ENCODE measurements at regions not wholly inside any gene's neighbourhood (a gene's known extent, or its start where the extent isn't known, plus 50 kb on each side); places are given as distances from the start of the nearest gene placed in this dataset.

DNA sequence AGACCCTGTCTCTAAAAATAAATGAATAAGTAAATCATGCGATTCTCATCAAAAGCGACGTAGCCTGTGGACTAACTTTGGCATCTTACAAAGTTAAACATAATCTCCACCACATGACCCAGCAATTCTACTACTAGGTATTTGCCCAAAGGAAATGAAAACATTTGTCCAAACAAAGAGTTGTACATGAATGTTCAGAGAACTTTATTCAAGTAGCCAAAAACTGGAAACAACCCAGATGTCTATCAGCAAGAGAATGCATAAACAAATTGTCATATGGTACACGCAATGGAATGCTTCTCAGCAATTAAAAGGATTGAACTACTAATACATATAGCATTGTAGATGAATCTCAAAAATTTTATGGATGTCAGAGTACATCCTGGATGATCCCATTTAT, 82.6 kb downstream of the ADRB2 start:
- DNase-seq, result no peak
- ATAC-seq, result no peak
- Mint-ChIP-seq H3K27me3 (ENCODE audit: low read depth) (no peaks in the 10 kb centered on the region), H3K4me3 (no peak overlapping the region), H3K36me3 (ENCODE audit: insufficient read depth) (no peaks in the 10 kb centered on the region), H3K4me1 (ENCODE audit: low read depth) (peaks cover 11% of the 10 kb centered on the region), H3K9me3 (no peaks in the 10 kb centered on the region)

- Mint-ChIP-seq H3K27me3 (ENCODE audit: low read depth) (no peaks in the 10 kb centered on the region), H3K9me3 (no peaks in the 10 kb centered on the region), H3K4me3 (no peak overlapping the region), H3K36me3 (ENCODE audit: insufficient read depth) (no peaks in the 10 kb centered on the region), H3K4me1 (ENCODE audit: low read depth) (peaks cover 12% of the 10 kb centered on the region)
- ATAC-seq, result no peak
- no peak for DNase-seq
Observed at GRCh38 chr5:148909766-148910165, 83.4 kb downstream of the ADRB2 start.

GRCh38 chr5:148910216-148910615, 83.8 kb downstream of the ADRB2 start:
- H3K4me1 Mint-ChIP-seq (ENCODE audit: low read depth), result peaks cover 12% of the 10 kb centered on the region
- H3K27me3 Mint-ChIP-seq (ENCODE audit: low read depth), result no peaks in the 10 kb centered on the region
- H3K9me3 Mint-ChIP-seq, result no peaks in the 10 kb centered on the region
- no peak overlapping the region for H3K4me3 Mint-ChIP-seq
- ATAC-seq (no peak), DNase-seq (no peak)
- H3K36me3 Mint-ChIP-seq (ENCODE audit: insufficient read depth), result no peaks in the 10 kb centered on the region

DNA sequence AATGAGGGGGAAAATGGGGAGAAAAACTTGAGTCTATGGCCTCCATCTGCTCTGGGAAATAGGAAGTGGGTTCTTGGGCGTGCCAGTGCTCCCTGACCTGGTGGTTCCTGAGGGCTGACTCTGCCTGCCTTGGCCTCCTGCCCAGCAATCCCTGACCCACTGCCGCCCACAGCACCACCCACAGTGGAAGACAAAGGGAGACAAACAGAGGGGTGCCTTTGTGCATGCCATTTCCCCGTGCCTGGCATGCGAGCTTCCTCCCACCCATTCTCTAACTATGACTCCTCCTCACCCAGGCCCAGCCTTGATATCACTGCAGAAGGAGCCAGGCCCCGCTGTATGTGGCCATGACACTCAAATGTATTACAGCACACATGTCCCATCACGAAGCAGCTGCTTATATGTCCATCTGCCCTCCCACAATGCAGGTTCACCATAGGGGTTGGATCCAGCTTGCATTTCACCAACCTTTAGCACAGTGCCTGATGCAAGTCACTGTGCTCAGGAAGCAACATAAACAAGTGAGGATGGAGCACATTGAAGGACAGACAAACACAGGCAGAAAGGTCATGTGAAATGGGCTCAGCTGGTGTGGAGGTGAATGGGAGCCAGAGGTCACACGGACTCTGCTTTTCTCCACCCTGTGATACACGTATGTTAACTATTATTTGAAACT, 84.4 kb downstream of the ADRB2 start:
- H3K36me3 Mint-ChIP-seq (ENCODE audit: insufficient read depth), result no peaks in the 10 kb centered on the region
- no peak overlapping the region for H3K4me3 Mint-ChIP-seq
- peaks cover 12% of the 10 kb centered on the region for H3K4me1 Mint-ChIP-seq (ENCODE audit: low read depth)
- DNase-seq (no peak), ATAC-seq (no peak)
- no peaks in the 10 kb centered on the region for H3K27me3 Mint-ChIP-seq (ENCODE audit: low read depth)
- no peaks in the 10 kb centered on the region for H3K9me3 Mint-ChIP-seq

- no peak for ATAC-seq
- peaks cover 12% of the 10 kb centered on the region for H3K4me1 Mint-ChIP-seq (ENCODE audit: low read depth)
- no peak for DNase-seq
- no peaks in the 10 kb centered on the region for H3K27me3 Mint-ChIP-seq (ENCODE audit: low read depth)
- H3K36me3 Mint-ChIP-seq (ENCODE audit: insufficient read depth), result no peaks in the 10 kb centered on the region
- no peaks in the 10 kb centered on the region for H3K9me3 Mint-ChIP-seq
- no peak overlapping the region for H3K4me3 Mint-ChIP-seq
Observed at GRCh38 chr5:148911386-148911785, 85.0 kb downstream of the ADRB2 start.

DNA sequence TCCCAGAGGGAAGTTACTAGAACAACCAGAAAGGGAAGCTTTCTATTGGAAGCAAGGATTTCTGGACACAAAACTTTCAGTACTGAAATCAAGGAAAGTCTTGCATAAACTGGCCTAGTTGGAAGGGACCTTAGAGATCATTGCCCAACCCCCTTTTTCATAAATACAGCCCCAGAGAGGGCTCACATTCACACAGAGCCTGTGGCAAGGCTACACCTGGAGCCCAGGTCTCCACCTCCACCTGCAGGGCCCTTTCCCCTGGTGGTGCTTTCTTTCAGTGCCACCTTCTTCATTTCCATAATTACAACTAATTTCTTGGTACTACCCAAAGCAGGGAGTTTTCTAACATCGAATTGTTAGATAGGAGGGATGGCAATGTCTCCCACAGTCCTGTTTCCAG, 85.7 kb downstream of the ADRB2 start:
- no peaks in the 10 kb centered on the region for H3K27me3 Mint-ChIP-seq (ENCODE audit: low read depth)
- no peaks in the 10 kb centered on the region for H3K36me3 Mint-ChIP-seq (ENCODE audit: insufficient read depth)
- ATAC-seq (no peak), DNase-seq (no peak)
- H3K9me3 Mint-ChIP-seq, result no peaks in the 10 kb centered on the region
- peaks cover 12% of the 10 kb centered on the region for H3K4me1 Mint-ChIP-seq (ENCODE audit: low read depth)
- H3K4me3 Mint-ChIP-seq, result no peak overlapping the region

GRCh38 chr5:148912714-148913398, 86.4 kb downstream of the ADRB2 start:
- H3K36me3 Mint-ChIP-seq (ENCODE audit: insufficient read depth), result no peaks in the 10 kb centered on the region
- ATAC-seq (no peak), DNase-seq (no peak)
- no peak overlapping the region for H3K4me3 Mint-ChIP-seq
- H3K4me1 Mint-ChIP-seq (ENCODE audit: low read depth), result peaks cover 12% of the 10 kb centered on the region
- H3K9me3 Mint-ChIP-seq, result no peaks in the 10 kb centered on the region
- H3K27me3 Mint-ChIP-seq (ENCODE audit: low read depth), result no peaks in the 10 kb centered on the region

- H3K27me3 Mint-ChIP-seq (ENCODE audit: low read depth), result no peaks in the 10 kb centered on the region
- no peak for ATAC-seq
- no peaks in the 10 kb centered on the region for H3K36me3 Mint-ChIP-seq (ENCODE audit: insufficient read depth)
- no peak for DNase-seq
- no peaks in the 10 kb centered on the region for H3K9me3 Mint-ChIP-seq
- peaks cover 12% of the 10 kb centered on the region for H3K4me1 Mint-ChIP-seq (ENCODE audit: low read depth)
- H3K4me3 Mint-ChIP-seq, result no peak overlapping the region
Observed at GRCh38 chr5:148913493-148913892, 87.1 kb downstream of the ADRB2 start.

DNA sequence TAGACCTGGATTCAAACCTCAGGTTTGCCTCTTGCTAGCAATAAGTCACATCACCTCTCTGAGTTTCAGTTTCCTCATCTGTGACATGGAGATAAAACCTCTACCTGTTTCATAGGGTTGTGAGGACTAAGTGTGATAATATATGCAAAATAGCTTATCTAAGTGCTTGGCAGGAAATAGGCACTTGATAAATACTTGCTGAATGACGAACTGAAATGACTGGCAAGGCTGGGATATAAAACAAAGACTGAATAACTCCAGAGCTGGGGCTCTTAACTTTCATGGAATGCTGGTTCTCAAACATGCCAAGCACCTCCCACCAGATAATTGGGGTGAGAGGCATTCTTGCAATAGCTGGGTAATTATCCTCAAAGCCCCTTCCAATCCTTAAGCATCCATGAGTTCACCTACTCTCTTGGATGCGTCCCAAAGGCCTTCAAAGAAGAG, 87.6 kb downstream of the ADRB2 start:
- Mint-ChIP-seq H3K4me1 (ENCODE audit: low read depth) (peaks cover 12% of the 10 kb centered on the region), H3K27me3 (ENCODE audit: low read depth) (no peaks in the 10 kb centered on the region), H3K4me3 (no peak overlapping the region), H3K36me3 (ENCODE audit: insufficient read depth) (no peaks in the 10 kb centered on the region), H3K9me3 (no peaks in the 10 kb centered on the region)
- ATAC-seq, result no peak
- DNase-seq, result no peak

- DNase-seq (no peak), ATAC-seq (no peak)
- Mint-ChIP-seq H3K4me1 (ENCODE audit: low read depth) (peaks cover 9% of the 10 kb centered on the region), H3K36me3 (ENCODE audit: insufficient read depth) (no peaks in the 10 kb centered on the region), H3K9me3 (no peaks in the 10 kb centered on the region), H3K4me3 (no peak overlapping the region), H3K27me3 (ENCODE audit: low read depth) (peaks cover 2% of the 10 kb centered on the region)
Observed at GRCh38 chr5:148915224-148915817, 88.9 kb downstream of the ADRB2 start.

DNA sequence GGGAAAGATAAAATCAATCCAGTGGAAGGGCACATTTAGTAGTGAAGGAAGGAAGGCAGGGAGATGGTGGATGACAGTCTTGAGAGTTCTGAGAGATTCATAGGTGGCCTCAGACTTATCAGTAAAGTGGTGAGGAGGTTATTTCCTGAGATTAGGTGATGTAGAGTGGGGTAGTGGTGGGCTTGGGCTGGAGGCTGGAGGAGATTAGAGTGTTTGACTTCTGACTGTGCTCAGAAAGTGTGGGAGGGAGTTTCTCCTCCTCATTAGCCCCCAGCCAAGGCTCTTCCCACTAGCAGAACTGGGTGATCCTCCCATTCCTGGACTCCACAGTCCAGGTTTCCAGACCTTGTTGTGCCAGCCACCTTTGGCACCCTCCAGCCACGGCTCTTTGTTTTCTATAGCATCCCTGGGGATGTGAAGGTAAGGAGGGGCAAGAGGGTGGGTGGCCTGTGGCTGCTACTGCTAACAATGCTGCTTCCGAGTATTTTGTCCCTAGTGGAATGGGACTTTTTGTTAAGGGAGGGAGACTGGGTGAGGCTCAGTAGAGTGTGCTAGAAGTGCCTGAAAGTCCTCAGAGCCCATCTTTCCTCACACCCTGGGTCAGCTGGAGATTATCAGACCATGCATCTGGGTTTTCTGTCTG, 94.4 kb downstream of the ADRB2 start:
- Mint-ChIP-seq H3K36me3 (ENCODE audit: insufficient read depth) (no peaks in the 10 kb centered on the region), H3K27me3 (ENCODE audit: low read depth) (peaks cover 8% of the 10 kb centered on the region), H3K4me1 (ENCODE audit: low read depth) (no peaks in the 10 kb centered on the region), H3K9me3 (no peaks in the 10 kb centered on the region), H3K4me3 (no peak overlapping the region)
- ATAC-seq (no peak), DNase-seq (no peak)

DNA sequence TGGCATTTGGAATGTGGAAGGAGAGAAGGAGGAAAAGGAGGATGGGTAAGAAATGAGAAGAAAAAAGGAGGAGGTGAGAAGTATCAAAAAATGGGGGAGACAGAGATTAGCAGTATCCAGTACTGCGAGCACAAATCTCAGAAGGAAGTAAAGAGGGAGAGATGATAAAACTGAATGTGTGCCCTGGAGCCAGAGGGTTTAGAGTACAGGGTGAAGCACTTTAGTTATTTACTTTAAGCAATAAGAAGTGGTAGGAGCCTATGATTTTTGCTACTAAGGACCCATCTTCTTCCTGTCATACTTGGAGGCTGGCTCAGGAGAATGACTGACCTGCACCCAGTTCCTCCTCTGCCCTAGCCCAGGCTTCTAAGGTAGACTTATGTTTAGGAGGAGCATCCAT, 94.9 kb downstream of the ADRB2 start:
- Mint-ChIP-seq H3K4me3 (no peak overlapping the region), H3K36me3 (ENCODE audit: insufficient read depth) (no peaks in the 10 kb centered on the region), H3K27me3 (ENCODE audit: low read depth) (peaks cover 8% of the 10 kb centered on the region), H3K9me3 (no peaks in the 10 kb centered on the region), H3K4me1 (ENCODE audit: low read depth) (no peaks in the 10 kb centered on the region)
- ATAC-seq (no peak), DNase-seq (no peak)

- Mint-ChIP-seq H3K9me3 (no peaks in the 10 kb centered on the region), H3K4me3 (no peak overlapping the region), H3K36me3 (ENCODE audit: insufficient read depth) (no peaks in the 10 kb centered on the region), H3K27me3 (ENCODE audit: low read depth) (peaks cover 8% of the 10 kb centered on the region), H3K4me1 (ENCODE audit: low read depth) (no peaks in the 10 kb centered on the region)
- DNase-seq, result no peak
- peak; percentile 91 to 93 for ATAC-seq
Observed at GRCh38 chr5:148922606-148923005, 96.2 kb downstream of the ADRB2 start.

DNA sequence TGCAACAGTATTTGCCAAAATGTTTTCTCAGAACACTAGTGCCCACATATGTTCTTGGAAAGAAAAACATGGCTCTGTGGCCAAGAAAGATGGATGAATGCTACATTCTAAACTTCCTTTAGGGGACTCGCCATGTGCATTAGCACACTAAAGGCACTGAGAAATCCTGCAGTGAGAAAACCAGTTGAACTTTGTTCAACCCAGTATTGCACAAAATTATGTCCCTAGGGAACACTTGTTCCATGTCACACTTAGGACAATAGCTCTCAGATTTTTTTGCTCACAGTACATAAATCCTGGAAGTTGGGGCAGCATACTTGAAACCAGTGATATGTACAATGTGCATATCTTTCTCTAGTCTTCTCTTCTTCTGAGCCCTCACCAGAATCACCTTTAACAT, 96.6 kb downstream of the ADRB2 start:
- Mint-ChIP-seq H3K27me3 (ENCODE audit: low read depth) (peaks cover 8% of the 10 kb centered on the region), H3K9me3 (no peaks in the 10 kb centered on the region), H3K36me3 (ENCODE audit: insufficient read depth) (no peaks in the 10 kb centered on the region), H3K4me3 (no peak overlapping the region), H3K4me1 (ENCODE audit: low read depth) (no peaks in the 10 kb centered on the region)
- ATAC-seq, result no peak
- DNase-seq, result no peak

GRCh38 chr5:148924817-148925216, 98.4 kb downstream of the ADRB2 start:
- no peaks in the 10 kb centered on the region for H3K36me3 Mint-ChIP-seq (ENCODE audit: insufficient read depth)
- H3K4me1 Mint-ChIP-seq (ENCODE audit: low read depth), result no peaks in the 10 kb centered on the region
- no peak for DNase-seq
- no peak overlapping the region for H3K4me3 Mint-ChIP-seq
- ATAC-seq, result no peak
- peaks cover 8% of the 10 kb centered on the region for H3K27me3 Mint-ChIP-seq (ENCODE audit: low read depth)
- no peaks in the 10 kb centered on the region for H3K9me3 Mint-ChIP-seq

Data from activated T-cell treated with anti-CD3 and anti-CD28 coated beads, Interleukin-2, amount 50 U/mL, for 4 hours (primary cell).